ENCODE measurements at regions not wholly inside any gene's neighbourhood (a gene's known extent, or its start where the extent isn't known, plus 50 kb on each side); places are given as distances from the start of the nearest gene placed in this dataset.
"Not testable (repeated sequence)": the region's sequence is repeated elsewhere in the genome, so short reads cannot be mapped to it uniquely, and the experiment has no call there.

DNA sequence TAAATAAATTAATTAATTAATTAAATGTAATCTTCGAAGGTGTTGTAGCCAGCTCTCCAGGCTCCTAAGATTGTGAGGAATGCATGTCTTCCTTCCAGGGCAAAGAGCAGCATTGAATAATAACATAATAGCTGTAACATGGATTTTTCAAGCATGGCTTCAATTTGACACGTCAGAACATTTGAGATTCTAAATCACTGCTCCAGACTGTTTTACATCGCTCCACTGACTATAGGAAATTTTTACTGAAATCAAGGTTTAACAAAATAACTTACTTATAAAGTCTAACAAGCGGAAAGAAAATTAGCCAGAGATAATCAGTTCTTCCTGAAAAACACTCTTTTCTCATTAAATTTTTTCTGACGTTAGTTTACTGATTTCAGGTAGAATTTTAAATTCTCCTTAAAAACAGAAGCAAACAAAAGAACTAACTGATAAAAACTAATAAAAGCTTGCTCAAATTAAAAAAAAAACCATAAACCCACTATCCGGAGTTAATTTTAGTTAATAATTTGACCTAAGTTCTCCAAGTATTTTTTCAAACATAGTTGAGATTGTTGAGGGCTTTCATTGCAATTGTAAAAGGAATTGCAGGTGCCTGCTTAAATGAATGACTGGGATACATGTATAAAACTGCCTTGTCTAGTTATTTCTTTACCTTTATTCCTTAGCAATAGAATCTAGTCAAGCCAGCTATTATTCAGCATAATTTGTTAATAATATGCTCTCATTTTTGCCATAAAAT is 51.2 kb upstream of the SGCE start:
- H3K9me3 Mint-ChIP-seq (ENCODE audit: unreplicated experiment), result no peaks in the 10 kb centered on the region
- peaks cover 3% of the 10 kb centered on the region for H3K4me1 Mint-ChIP-seq (ENCODE audit: unreplicated experiment)
- DNase-seq (ENCODE audit: low spot score), result no peak
- H3K27me3 Mint-ChIP-seq (ENCODE audit: unreplicated experiment), result no peaks in the 10 kb centered on the region
- TF ChIP-seq CTCF (IDR thresholded peaks at IDR 0.05; ENCODE audit: unreplicated experiment), result no peak
- H3K4me3 Mint-ChIP-seq (ENCODE audit: unreplicated experiment), result no peak overlapping the region
- no peaks in the 10 kb centered on the region for H3K36me3 Mint-ChIP-seq (ENCODE audit: low read depth, unreplicated experiment)
- no peak overlapping the region for H3K27ac Mint-ChIP-seq (ENCODE audit: unreplicated experiment)

DNA sequence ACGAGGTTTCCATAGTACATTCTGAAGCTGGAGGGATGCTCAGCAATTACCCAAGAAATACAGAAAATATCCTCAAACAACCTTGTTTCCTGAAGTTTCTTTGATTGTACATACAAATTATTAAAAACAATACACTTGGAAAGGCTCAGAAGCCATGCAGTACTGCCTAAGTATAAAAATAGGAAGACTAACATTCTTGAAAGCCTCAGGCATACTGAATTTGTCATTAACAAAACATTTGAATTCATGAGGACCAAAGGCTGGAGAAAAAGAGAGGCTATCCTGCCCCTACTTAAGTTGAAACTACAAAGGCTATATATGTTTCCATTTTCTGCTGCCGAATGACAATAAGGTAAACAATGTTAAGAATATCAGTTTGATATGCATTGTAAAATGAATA is 54.3 kb upstream of the SGCE start:
- TF ChIP-seq CTCF (IDR thresholded peaks at IDR 0.05; ENCODE audit: unreplicated experiment), result no peak
- Mint-ChIP-seq H3K27ac (ENCODE audit: unreplicated experiment) (no peak overlapping the region), H3K27me3 (ENCODE audit: unreplicated experiment) (no peaks in the 10 kb centered on the region), H3K4me1 (ENCODE audit: unreplicated experiment) (no peaks in the 10 kb centered on the region), H3K9me3 (ENCODE audit: unreplicated experiment) (no peaks in the 10 kb centered on the region), H3K36me3 (ENCODE audit: low read depth, unreplicated experiment) (no peaks in the 10 kb centered on the region), H3K4me3 (ENCODE audit: unreplicated experiment) (no peak overlapping the region)
- no peak for DNase-seq (ENCODE audit: low spot score)

GRCh38 chr7:94722360-94722759 is 66.4 kb upstream of the SGCE start:
- not testable (repeated sequence) for DNase-seq (ENCODE audit: low spot score); H3K36me3 Mint-ChIP-seq (ENCODE audit: low read depth, unreplicated experiment); H3K27me3 Mint-ChIP-seq (ENCODE audit: unreplicated experiment); H3K9me3 Mint-ChIP-seq (ENCODE audit: unreplicated experiment); H3K27ac Mint-ChIP-seq (ENCODE audit: unreplicated experiment); H3K4me1 Mint-ChIP-seq (ENCODE audit: unreplicated experiment); H3K4me3 Mint-ChIP-seq (ENCODE audit: unreplicated experiment)

DNA sequence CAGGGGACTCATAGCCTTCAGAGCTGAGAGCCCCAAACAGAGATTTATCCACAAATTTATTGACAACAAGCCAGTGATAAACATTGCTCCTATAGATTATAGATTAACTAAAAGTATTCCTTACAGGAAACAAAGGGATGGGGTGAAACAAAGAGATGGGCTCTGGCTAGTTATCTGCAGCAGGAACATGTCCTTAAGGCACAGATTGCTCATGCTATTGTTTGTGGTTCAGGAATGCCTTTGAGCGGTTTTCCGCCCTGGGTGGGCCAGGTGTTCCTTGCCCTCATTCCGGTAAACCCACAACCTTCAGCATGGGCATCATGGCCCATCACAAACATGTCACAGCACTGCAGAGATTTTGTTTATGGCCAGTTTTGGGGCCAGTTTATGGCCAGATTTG is 73.0 kb upstream of the SGCE start:
- H3K4me1 Mint-ChIP-seq (ENCODE audit: unreplicated experiment); H3K27ac Mint-ChIP-seq (ENCODE audit: unreplicated experiment); H3K9me3 Mint-ChIP-seq (ENCODE audit: unreplicated experiment); DNase-seq (ENCODE audit: low spot score); H3K4me3 Mint-ChIP-seq (ENCODE audit: unreplicated experiment); H3K27me3 Mint-ChIP-seq (ENCODE audit: unreplicated experiment): not testable (repeated sequence)
- peaks cover 12% of the 10 kb centered on the region for H3K36me3 Mint-ChIP-seq (ENCODE audit: low read depth, unreplicated experiment)

GRCh38 chr7:94738071-94738470 is 82.1 kb upstream of the SGCE start:
- Mint-ChIP-seq H3K4me1 (ENCODE audit: unreplicated experiment) (no peaks in the 10 kb centered on the region), H3K27ac (ENCODE audit: unreplicated experiment) (no peak overlapping the region), H3K9me3 (ENCODE audit: unreplicated experiment) (no peaks in the 10 kb centered on the region), H3K36me3 (ENCODE audit: low read depth, unreplicated experiment) (no peaks in the 10 kb centered on the region), H3K4me3 (ENCODE audit: unreplicated experiment) (no peak overlapping the region), H3K27me3 (ENCODE audit: unreplicated experiment) (peaks cover 2% of the 10 kb centered on the region)
- no peak for TF ChIP-seq CTCF (IDR thresholded peaks at IDR 0.05; ENCODE audit: unreplicated experiment)
- no peak for DNase-seq (ENCODE audit: low spot score)

DNA sequence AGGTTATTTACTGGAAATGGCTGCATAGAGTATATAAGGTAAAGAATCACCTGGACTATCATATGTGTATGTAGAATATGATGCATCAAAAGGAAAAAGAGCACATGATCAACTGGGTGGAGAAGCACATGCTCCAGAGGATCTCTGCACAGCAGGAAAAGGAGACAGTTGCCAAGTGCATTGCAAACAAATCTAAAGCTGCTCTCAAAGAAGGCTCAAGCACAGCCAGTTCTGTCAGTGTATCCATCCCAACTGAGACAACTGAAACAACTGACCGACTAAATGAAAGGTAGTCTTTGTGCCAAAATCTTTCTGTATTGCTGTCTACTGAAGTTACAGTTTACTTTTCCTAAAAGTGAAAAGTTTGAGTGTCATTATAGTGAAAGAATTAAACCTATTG is 83.2 kb upstream of the SGCE start:
- Mint-ChIP-seq H3K27ac (ENCODE audit: unreplicated experiment) (no peak overlapping the region), H3K36me3 (ENCODE audit: low read depth, unreplicated experiment) (no peaks in the 10 kb centered on the region), H3K27me3 (ENCODE audit: unreplicated experiment) (peaks cover 3% of the 10 kb centered on the region), H3K4me3 (ENCODE audit: unreplicated experiment) (no peak overlapping the region), H3K9me3 (ENCODE audit: unreplicated experiment) (no peaks in the 10 kb centered on the region), H3K4me1 (ENCODE audit: unreplicated experiment) (no peaks in the 10 kb centered on the region)
- no peak for TF ChIP-seq CTCF (IDR thresholded peaks at IDR 0.05; ENCODE audit: unreplicated experiment)
- no peak for DNase-seq (ENCODE audit: low spot score)
